ENCODE measurements at regions not wholly inside any gene's neighbourhood (a gene's known extent, or its start where the extent isn't known, plus 50 kb on each side); places are given as distances from the start of the nearest gene placed in this dataset.

DNA sequence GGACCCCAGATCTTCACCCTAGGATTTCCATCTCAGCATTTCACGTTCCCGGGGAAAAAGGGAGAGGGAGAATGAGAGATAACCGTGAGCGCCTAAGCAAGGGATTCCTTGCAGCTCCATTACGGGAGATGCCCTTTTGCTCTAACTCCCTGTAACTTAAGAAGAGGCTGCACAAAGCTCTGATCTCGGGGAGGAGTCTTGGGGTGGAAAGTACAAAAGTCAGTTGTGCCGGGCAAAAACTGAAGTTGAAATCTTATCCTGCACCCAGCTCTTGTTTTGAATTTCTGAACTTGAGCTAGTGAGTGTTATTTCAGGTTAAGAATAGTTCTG is 256.4 kb upstream of the SOX21 start:
- H3K27me3 ChIP-seq (ENCODE audit: control insufficient read depth, insufficient read depth, low read length), result peaks cover 4% of the 10 kb centered on the region
- H3K4me3 ChIP-seq (ENCODE audit: low read depth, low read length), result peak overlapping the region; percentile 29
- TF ChIP-seq CTCF (IDR thresholded peaks at IDR 0.05; ENCODE audit: insufficient read depth, low read length, severe bottlenecking), result no peak
- FAIRE-seq, result no peak
- no peak for DNase-seq (ENCODE audit: low read depth)
- no peaks in the 10 kb centered on the region for H3K36me3 ChIP-seq (ENCODE audit: control insufficient read depth, insufficient read depth, low read length)

DNA sequence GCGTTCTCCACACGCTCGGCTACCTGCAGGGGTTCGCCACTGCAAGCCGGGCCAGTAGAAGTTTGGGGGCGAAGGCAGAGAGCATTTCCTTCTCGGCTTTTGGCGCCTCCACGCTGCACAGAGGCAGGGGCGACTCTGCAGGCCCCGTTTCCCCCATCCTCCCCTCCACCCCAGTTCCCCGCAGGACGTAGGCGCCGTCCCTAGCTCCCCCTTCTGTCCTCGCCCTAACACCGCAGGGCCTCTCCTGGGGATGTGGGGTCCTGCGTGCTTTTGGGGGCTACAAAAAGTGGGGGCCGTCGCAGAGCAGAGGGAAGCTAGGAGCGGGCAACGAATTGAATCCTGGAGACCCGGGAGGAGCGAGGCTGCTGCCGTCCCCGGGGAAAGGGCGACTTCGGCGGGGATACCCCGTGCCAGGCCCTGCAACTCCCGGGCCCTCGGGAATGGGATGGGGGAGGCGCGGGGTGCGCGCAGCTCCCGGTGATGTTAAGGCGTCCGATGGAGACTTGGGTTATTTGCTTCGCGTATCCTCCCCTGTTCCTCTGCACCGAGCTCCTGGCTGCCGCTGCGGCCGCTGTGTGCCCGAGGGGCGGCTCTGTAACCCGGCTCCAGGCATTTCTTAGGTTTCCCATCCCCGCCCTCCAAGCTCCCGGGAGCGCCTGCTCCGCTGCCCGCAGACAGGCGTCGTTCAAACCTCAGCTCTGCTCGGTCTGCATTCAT is 255.9 kb upstream of the SOX21 start:
- Histone ChIP-seq H3K4me3 (ENCODE audit: low read depth, low read length) (peak overlapping the region; percentile 29), H3K36me3 (ENCODE audit: control insufficient read depth, insufficient read depth, low read length) (no peaks in the 10 kb centered on the region), H3K27me3 (ENCODE audit: control insufficient read depth, insufficient read depth, low read length) (peaks cover 4% of the 10 kb centered on the region)
- FAIRE-seq (no peak), DNase-seq (ENCODE audit: low read depth) (peak; percentile 6)
- TF ChIP-seq CTCF (IDR thresholded peaks at IDR 0.05; ENCODE audit: insufficient read depth, low read length, severe bottlenecking), result no peak

DNA sequence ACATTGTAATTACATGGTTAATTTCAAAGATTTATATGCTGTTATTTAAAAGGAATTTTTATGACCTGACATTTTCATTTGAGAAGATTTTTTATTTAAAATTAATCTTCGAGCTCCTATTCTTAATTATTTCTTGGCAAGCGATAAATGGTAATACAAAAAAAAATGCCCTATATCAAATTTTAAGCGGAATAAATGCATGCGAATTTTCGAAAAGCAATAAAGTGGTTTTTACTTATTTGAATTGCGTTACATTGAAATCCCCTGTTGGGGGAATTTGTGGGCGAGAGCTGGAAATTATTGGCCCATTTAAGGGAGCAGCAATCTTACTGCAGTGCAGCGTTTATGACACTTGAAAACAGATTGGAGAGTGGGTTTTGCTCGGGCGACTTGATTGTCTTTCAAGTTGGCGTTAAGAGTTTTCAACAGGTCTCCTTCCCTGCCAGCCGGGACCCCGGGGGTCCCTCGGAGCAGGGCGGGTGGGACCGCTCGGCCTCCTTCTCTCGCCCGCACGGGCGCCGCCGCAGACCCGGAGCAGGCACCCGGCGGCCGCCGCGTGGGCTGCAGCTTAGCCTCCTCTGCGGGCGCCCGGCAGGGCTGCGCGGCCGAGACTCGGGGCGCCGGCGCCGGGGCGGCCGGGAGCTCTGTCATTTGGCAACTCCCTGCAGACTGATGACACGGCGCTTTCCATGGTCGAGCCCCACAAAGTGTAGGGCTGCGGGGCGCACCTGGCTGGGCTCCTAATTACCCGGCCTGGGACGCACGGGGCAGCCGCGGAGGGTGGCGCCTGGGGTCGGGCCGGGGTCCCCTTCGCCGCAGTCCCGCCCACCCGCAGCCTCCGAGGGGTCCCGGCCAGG is 255.1 kb upstream of the SOX21 start:
- no peak for DNase-seq (ENCODE audit: low read depth)
- no peak for FAIRE-seq
- Histone ChIP-seq H3K27me3 (ENCODE audit: control insufficient read depth, insufficient read depth, low read length) (peaks cover 4% of the 10 kb centered on the region), H3K4me3 (ENCODE audit: low read depth, low read length) (peak overlapping the region; percentile 29), H3K36me3 (ENCODE audit: control insufficient read depth, insufficient read depth, low read length) (no peaks in the 10 kb centered on the region)
- no peak for TF ChIP-seq CTCF (IDR thresholded peaks at IDR 0.05; ENCODE audit: insufficient read depth, low read length, severe bottlenecking)

GRCh38 chr13:94966422-94966955 is 254.1 kb upstream of the SOX21 start:
- DNase-seq (ENCODE audit: low read depth) (no peak), FAIRE-seq (no peak)
- peaks cover 4% of the 10 kb centered on the region for H3K27me3 ChIP-seq (ENCODE audit: control insufficient read depth, insufficient read depth, low read length)
- H3K4me3 ChIP-seq (ENCODE audit: low read depth, low read length), result no peak overlapping the region
- TF ChIP-seq CTCF (IDR thresholded peaks at IDR 0.05; ENCODE audit: insufficient read depth, low read length, severe bottlenecking), result no peak
- H3K36me3 ChIP-seq (ENCODE audit: control insufficient read depth, insufficient read depth, low read length), result no peaks in the 10 kb centered on the region

DNA sequence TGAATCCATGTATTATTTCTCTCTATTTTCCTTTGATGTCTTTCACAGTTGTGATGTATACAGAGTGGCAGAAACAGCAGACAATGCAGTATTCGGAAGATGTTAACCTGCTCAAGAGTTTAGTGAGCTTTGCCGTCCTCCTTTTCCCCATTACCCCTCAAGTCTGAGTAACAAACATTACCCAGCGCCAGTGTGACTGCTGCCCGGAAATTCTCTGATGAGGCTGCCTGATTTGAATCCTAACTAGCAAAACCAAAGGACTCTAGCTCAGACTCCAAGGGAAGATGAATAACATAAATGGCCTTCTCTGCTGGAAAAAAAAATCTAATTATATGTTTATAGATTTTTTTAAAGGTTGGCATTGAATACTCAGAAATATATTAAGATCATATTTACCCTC is 247.3 kb upstream of the SOX21 start:
- TF ChIP-seq CTCF (IDR thresholded peaks at IDR 0.05; ENCODE audit: insufficient read depth, low read length, severe bottlenecking), result no peak
- no peaks in the 10 kb centered on the region for H3K36me3 ChIP-seq (ENCODE audit: control insufficient read depth, insufficient read depth, low read length)
- no peak overlapping the region for H3K4me3 ChIP-seq (ENCODE audit: low read depth, low read length)
- peak; percentile 13 for FAIRE-seq
- H3K27me3 ChIP-seq (ENCODE audit: control insufficient read depth, insufficient read depth, low read length), result no peaks in the 10 kb centered on the region
- no peak for DNase-seq (ENCODE audit: low read depth)

All from bronchial epithelial cell (primary cell).